ENCODE measurements at regions not wholly inside any gene's neighbourhood (a gene's known extent, or its start where the extent isn't known, plus 50 kb on each side); places are given as distances from the start of the nearest gene placed in this dataset.

DNA sequence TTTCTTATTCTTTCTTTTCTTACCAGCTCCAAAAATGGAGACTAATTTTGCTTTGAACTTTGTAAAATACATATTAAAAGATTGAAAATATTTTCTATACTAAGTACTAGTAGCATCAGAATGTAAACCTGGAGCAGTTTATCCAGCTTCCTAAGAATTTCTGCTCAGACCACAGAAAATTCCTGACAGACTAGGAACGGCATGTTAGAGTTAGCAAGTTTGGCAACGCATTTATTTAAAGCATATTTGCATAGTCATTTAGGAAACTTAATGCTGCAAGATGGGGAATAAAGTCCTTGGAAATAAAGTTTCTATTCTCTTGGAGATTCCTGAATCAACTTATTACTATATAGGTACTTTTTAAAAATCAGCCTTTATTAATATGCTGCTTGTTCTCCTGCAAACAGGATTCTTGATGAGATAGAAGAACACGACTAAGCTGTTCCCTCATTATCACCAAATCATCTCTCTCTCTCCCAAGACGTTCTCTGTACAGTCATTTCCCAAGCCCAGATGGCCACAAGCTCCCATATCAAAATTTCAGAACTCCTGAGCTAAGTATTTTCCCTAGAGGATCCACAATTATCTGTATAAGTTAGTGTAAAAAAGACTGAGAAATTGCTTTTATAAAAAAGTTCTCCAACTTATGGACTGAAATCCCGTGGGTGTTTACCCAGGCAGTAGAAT lies 305.8 kb upstream of the NEBL start:
- Histone ChIP-seq H3K27ac (ENCODE audit: low read depth in 2 of 2, low read length in 2 of 2) (no peak overlapping the region), H3K4me1 (ENCODE audit: control insufficient read depth in 2 of 3, insufficient read depth in 2 of 3, low read depth in 1 of 3, low read length in 3 of 3) (no peaks in the 10 kb centered on the region), H3K27me3 (ENCODE audit: control insufficient read depth, insufficient read depth, low read length) (no peaks in the 10 kb centered on the region), H3K9me3 (ENCODE audit: control insufficient read depth in 2 of 3, insufficient read depth in 1 of 3, low read length in 3 of 3) (peaks cover 0 to 11% (median 6%) of the 10 kb centered on the region in 3 donors), H3K9ac (ENCODE audit: low read length in 3 of 3) (no peak overlapping the region), H3K36me3 (ENCODE audit: control insufficient read depth in 2 of 3, insufficient read depth in 3 of 3, low read length in 3 of 3) (no peaks in the 10 kb centered on the region), H3K4me3 (ENCODE audit: low read length in 3 of 3) (no peak overlapping the region)
- DNase-seq (no peak), FAIRE-seq (no peak)
- intact Hi-C loops (cut with DNase I): no loop called here
- TF ChIP-seq, protein P1, sequence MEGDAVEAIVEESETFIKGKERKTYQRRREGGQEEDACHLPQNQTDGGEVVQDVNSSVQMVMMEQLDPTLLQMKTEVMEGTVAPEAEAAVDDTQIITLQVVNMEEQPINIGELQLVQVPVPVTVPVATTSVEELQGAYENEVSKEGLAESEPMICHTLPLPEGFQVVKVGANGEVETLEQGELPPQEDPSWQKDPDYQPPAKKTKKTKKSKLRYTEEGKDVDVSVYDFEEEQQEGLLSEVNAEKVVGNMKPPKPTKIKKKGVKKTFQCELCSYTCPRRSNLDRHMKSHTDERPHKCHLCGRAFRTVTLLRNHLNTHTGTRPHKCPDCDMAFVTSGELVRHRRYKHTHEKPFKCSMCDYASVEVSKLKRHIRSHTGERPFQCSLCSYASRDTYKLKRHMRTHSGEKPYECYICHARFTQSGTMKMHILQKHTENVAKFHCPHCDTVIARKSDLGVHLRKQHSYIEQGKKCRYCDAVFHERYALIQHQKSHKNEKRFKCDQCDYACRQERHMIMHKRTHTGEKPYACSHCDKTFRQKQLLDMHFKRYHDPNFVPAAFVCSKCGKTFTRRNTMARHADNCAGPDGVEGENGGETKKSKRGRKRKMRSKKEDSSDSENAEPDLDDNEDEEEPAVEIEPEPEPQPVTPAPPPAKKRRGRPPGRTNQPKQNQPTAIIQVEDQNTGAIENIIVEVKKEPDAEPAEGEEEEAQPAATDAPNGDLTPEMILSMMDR (IDR thresholded peaks at IDR 0.05; ENCODE audit: borderline replicate concordance, extremely low read depth, insufficient read depth): no peak

DNA sequence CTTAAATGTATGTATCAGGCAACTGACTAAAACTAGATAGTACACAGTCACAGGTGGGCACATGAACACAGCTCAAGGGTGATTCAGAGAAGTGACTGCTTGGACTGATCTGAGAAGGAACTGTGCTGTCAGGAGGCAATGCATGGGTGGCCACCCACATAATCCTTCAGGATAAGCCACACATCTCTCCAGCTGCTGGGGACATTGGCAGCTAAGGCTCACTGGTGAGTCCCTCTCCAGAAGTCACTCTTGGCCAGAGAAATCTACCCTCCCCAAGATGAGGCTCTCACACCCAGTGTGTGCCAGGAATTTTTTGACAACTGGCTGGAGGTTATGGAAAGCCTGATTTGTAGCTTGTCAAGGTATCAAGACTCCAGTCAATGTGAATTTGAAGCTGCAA lies 302.4 kb upstream of the NEBL start:
- Histone ChIP-seq H3K4me3 (ENCODE audit: low read length in 3 of 3) (no peak overlapping the region), H3K36me3 (ENCODE audit: control insufficient read depth in 2 of 3, insufficient read depth in 3 of 3, low read length in 3 of 3) (no peaks in the 10 kb centered on the region), H3K9ac (ENCODE audit: low read length in 3 of 3) (no peak overlapping the region), H3K27me3 (ENCODE audit: control insufficient read depth, insufficient read depth, low read length) (no peaks in the 10 kb centered on the region), H3K4me1 (ENCODE audit: control insufficient read depth in 2 of 3, insufficient read depth in 2 of 3, low read depth in 1 of 3, low read length in 3 of 3) (no peaks in the 10 kb centered on the region), H3K27ac (ENCODE audit: low read depth in 2 of 2, low read length in 2 of 2) (no peak overlapping the region), H3K9me3 (ENCODE audit: control insufficient read depth in 2 of 3, insufficient read depth in 1 of 3, low read length in 3 of 3) (peaks cover 0 to 11% (median 5%) of the 10 kb centered on the region in 3 donors)
- intact Hi-C loops (cut with DNase I): no loop called here
- TF ChIP-seq, protein P1 (IDR thresholded peaks at IDR 0.05; ENCODE audit: borderline replicate concordance, extremely low read depth, insufficient read depth): no peak
- no peak for FAIRE-seq
- no peak for DNase-seq

DNA sequence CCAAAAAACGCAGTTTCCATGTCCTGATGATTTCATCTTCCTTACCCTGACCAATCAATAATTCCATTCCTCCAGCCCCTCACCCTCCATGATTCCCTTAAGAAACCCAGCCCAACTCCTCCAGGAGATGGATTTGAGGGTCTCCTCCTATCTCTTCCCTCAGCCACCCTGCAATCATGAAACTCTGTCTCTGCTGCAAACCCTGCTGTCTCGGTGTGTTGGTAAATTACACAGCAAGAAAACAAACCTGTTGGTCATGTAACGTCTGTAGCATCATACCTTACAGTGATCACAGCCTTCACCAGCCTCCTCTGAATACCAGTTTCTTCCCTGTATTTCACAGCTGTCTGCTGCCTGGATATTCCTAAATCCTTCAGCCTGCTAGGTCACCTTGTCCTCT lies 300.7 kb upstream of the NEBL start:
- no peak for FAIRE-seq
- H3K4me1 ChIP-seq (ENCODE audit: control insufficient read depth in 2 of 3, insufficient read depth in 2 of 3, low read depth in 1 of 3, low read length in 3 of 3): no peaks in the 10 kb centered on the region

More for the DNA sequence above, 300.7 kb upstream of the NEBL start:
- no peak overlapping the region for H3K27ac ChIP-seq (ENCODE audit: low read depth in 2 of 2, low read length in 2 of 2)
- H3K4me3 ChIP-seq (ENCODE audit: low read length in 3 of 3): no peak overlapping the region
- no peaks in the 10 kb centered on the region for H3K36me3 ChIP-seq (ENCODE audit: control insufficient read depth in 2 of 3, insufficient read depth in 3 of 3, low read length in 3 of 3)
- peaks cover 0 to 11% (median 5%) of the 10 kb centered on the region in 3 donors for H3K9me3 ChIP-seq (ENCODE audit: control insufficient read depth in 2 of 3, insufficient read depth in 1 of 3, low read length in 3 of 3)
- no peak for DNase-seq
- TF ChIP-seq, protein P1 (IDR thresholded peaks at IDR 0.05; ENCODE audit: borderline replicate concordance, extremely low read depth, insufficient read depth): no peak
- H3K9ac ChIP-seq (ENCODE audit: low read length in 3 of 3): no peak overlapping the region
- intact Hi-C loops (cut with DNase I): no loop called here
- no peaks in the 10 kb centered on the region for H3K27me3 ChIP-seq (ENCODE audit: control insufficient read depth, insufficient read depth, low read length)
